ENCODE measurements at regions not wholly inside any gene's neighbourhood (a gene's known extent, or its start where the extent isn't known, plus 50 kb on each side); places are given as distances from the start of the nearest gene placed in this dataset.

- peak; percentile 17 for DNase-seq (ENCODE audit: low spot score)
Observed at GRCh38 chr3:5304789-5305683, 117.5 kb downstream of the EDEM1 start.

- no peak for DNase-seq (ENCODE audit: low spot score)
Observed at GRCh38 chr3:5305684-5305989, 118.1 kb downstream of the EDEM1 start.

- DNase-seq (ENCODE audit: low spot score): no peak
Observed at GRCh38 chr3:5309171-5309570, 121.7 kb downstream of the EDEM1 start.

GRCh38 chr3:5309602-5310001 is 122.1 kb downstream of the EDEM1 start:
- DNase-seq (ENCODE audit: low spot score): no peak

- DNase-seq (ENCODE audit: low spot score): no peak
Observed at GRCh38 chr3:5310509-5310908, 123.0 kb downstream of the EDEM1 start.

GRCh38 chr3:5312290-5312689 is 124.8 kb downstream of the EDEM1 start:
- DNase-seq (ENCODE audit: low spot score): no peak

GRCh38 chr3:5314897-5315296 is 127.4 kb downstream of the EDEM1 start:
- DNase-seq (ENCODE audit: low spot score): no peak

GRCh38 chr3:5317557-5317956 is 130.1 kb downstream of the EDEM1 start:
- no peak for DNase-seq (ENCODE audit: low spot score)

GRCh38 chr3:5319454-5319853 is 131.9 kb downstream of the EDEM1 start:
- DNase-seq (ENCODE audit: low spot score): no peak

GRCh38 chr3:5321666-5322340 is 134.3 kb downstream of the EDEM1 start:
- DNase-seq (ENCODE audit: low spot score): no peak

- no peak for DNase-seq (ENCODE audit: low spot score)
Observed at GRCh38 chr3:5324780-5325179, 137.3 kb downstream of the EDEM1 start.

GRCh38 chr3:5330152-5330810 is 142.8 kb downstream of the EDEM1 start:
- no peak for DNase-seq (ENCODE audit: low spot score)

- DNase-seq (ENCODE audit: low spot score): no peak
Observed at GRCh38 chr3:5331567-5332269, 144.2 kb downstream of the EDEM1 start.

- no peak for DNase-seq (ENCODE audit: low spot score)
Observed at GRCh38 chr3:5332270-5332956, 144.9 kb downstream of the EDEM1 start.

GRCh38 chr3:5339967-5340535 is 152.5 kb downstream of the EDEM1 start:
- DNase-seq (ENCODE audit: low spot score): no peak

- DNase-seq (ENCODE audit: low spot score): no peak
Observed at GRCh38 chr3:5341610-5342009, 154.1 kb downstream of the EDEM1 start.

- DNase-seq (ENCODE audit: low spot score): no peak
Observed at GRCh38 chr3:5343459-5343858, 156.0 kb downstream of the EDEM1 start.

GRCh38 chr3:5344707-5345106 is 157.2 kb downstream of the EDEM1 start:
- DNase-seq (ENCODE audit: low spot score): no peak

GRCh38 chr3:5347486-5347885 is 160.0 kb downstream of the EDEM1 start:
- DNase-seq (ENCODE audit: low spot score): no peak

GRCh38 chr3:5348229-5348902 is 160.9 kb downstream of the EDEM1 start:
- DNase-seq (ENCODE audit: low spot score): no peak

GRCh38 chr3:5349343-5349742 is 161.8 kb downstream of the EDEM1 start:
- no peak for DNase-seq (ENCODE audit: low spot score)

Measured in germinal center (tissue), 1 donor.